ENCODE measurements at regions not wholly inside any gene's neighbourhood (a gene's known extent, or its start where the extent isn't known, plus 50 kb on each side); places are given as distances from the start of the nearest gene placed in this dataset.

DNA sequence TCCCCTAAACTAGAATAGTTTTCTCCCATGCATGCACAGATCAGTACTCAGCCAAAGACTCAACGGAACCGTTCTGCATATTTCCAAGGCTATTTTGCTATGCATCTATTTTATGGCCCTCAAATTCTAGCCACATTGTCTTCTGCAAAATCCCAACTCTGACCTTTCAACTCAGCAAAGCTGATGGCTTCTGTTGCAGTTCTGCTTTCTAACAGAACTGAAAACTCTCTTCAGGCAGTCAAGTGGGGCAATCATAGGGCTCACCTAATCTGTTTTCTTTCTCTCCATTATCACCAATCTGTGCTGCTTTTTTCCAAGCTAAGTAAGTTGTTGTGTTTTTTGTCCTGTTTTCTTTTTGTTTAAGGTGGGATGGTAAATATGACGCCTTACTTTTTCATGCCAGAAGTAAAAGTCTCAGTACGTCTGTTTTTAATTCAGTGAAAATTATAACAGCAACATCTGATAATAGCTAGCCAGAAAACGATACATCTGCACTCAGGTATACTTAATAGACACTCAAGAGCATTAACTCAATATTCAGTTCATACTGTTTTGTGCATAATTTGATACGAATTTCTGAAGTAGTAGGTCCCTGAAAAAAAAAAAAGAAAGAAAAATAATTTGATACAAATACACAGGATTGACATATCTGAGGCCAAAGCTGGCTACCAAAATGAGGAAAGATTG, 454.3 kb downstream of the TLE1 start:
- Histone ChIP-seq H3K4me2 (ENCODE audit: low read depth, low read length) (no peak overlapping the region), H2AFZ (ENCODE audit: low read length) (no peak overlapping the region), H3K27me3 (ENCODE audit: control insufficient read depth in 1 of 2, insufficient read depth in 2 of 2, low read length in 2 of 2) (no peaks in the 10 kb centered on the region), H3K36me3 (replicated peaks in 1 of 2; ENCODE audit: control insufficient read depth in 1 of 2, insufficient read depth in 2 of 2, low read length in 2 of 2) (no peaks in the 10 kb centered on the region), H3K9me3 (ENCODE audit: low read length) (no peaks in the 10 kb centered on the region), H3K4me1 (ENCODE audit: insufficient read depth, low read length) (peaks cover 46% of the 10 kb centered on the region), H3K4me3 (replicated peaks in 1 of 3; ENCODE audit: insufficient read depth in 1 of 3, low read depth in 2 of 3, low read length in 3 of 3) (no peak overlapping the region), H4K20me1 (ENCODE audit: insufficient read depth, low read length) (no peaks in the 10 kb centered on the region), H3K79me2 (ENCODE audit: insufficient read depth, low read length) (no peaks in the 10 kb centered on the region), H3K27ac (ENCODE audit: extremely low read length, insufficient read depth, low read length) (no peak overlapping the region), H3K9ac (ENCODE audit: insufficient read depth, low read depth, low read length) (no peak overlapping the region)
- no peak for FAIRE-seq
- POLR2A ChIA-PET: no interaction called here
- TF ChIP-seq SOX13 (IDR thresholded peaks at IDR 0.05) (no peak), SOX13 (CRISPR knock-in tag; conservative IDR thresholded peaks at IDR 0.05 in 1 of 2, IDR thresholded peaks at IDR 0.05 in 1 of 2) (no peak), SATB2 (CRISPR knock-in tag; IDR thresholded peaks at IDR 0.05) (no peak), ZNF121 (CRISPR knock-in tag; IDR thresholded peaks at IDR 0.05) (no peak), ZNF484 (CRISPR knock-in tag; IDR thresholded peaks at IDR 0.05; ENCODE audit: borderline replicate concordance, low read depth) (no peak), MTF1 (CRISPR knock-in tag; IDR thresholded peaks at IDR 0.05) (no peak), HMGXB3 (CRISPR knock-in tag; IDR thresholded peaks at IDR 0.05; ENCODE audit: borderline replicate concordance) (no peak), RBAK (CRISPR knock-in tag; IDR thresholded peaks at IDR 0.05) (no peak), RNF2 (conservative IDR thresholded peaks at IDR 0.05; ENCODE audit: low read depth) (no peak)
- TF ChIP-seq, protein P1, sequence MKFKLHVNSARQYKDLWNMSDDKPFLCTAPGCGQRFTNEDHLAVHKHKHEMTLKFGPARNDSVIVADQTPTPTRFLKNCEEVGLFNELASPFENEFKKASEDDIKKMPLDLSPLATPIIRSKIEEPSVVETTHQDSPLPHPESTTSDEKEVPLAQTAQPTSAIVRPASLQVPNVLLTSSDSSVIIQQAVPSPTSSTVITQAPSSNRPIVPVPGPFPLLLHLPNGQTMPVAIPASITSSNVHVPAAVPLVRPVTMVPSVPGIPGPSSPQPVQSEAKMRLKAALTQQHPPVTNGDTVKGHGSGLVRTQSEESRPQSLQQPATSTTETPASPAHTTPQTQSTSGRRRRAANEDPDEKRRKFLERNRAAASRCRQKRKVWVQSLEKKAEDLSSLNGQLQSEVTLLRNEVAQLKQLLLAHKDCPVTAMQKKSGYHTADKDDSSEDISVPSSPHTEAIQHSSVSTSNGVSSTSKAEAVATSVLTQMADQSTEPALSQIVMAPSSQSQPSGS (CRISPR knock-in tag; IDR thresholded peaks at IDR 0.05): no peak
- no TSS peak for BruUV-seq (replicated peaks)
- intact Hi-C loops (cut with micrococcal nuclease; ENCODE audit: unreplicated experiment) (loop anchor here (5.0 to 10.0 kb wide), 2 partner anchors 60 to 77 kb away; no protein-coding TSS in a partner anchor), in situ Hi-C loops (cut with HindIII; ENCODE audit: extremely low pct_ligation_motif_present, low pct_unique_long_range_greater_than_20kb) (no loop called here)
- CTCF ChIA-PET (ENCODE audit: low intra/inter-chr PET ratio, low total read pairs): no interaction called here
- no peak for ATAC-seq
- no peak for DNase-seq (ENCODE audit: low spot score)
- 55% methylated on average over 6 of the region's 6 CpGs for WGBS (ENCODE audit: low lambda C conversion rate)
